HG03520 (cell line): ENCODE measurements at regions not wholly inside any gene's neighbourhood (a gene's known extent, or its start where the extent isn't known, plus 50 kb on each side); places are given as distances from the start of the nearest gene placed in this dataset.
A peak's percentile ranks its signal among the peaks of the same experiment; 100 is the strongest.

Experiments used
- ATAC-seq: cut with Tn5 transposase; IDR thresholded peaks from one replicate; pipeline ENCODE4 v1.9.1; 2021; ENCODE audit warnings: mild to moderate bottlenecking, moderate library complexity; ENCODE audit not compliant: unreplicated experiment

DNA sequence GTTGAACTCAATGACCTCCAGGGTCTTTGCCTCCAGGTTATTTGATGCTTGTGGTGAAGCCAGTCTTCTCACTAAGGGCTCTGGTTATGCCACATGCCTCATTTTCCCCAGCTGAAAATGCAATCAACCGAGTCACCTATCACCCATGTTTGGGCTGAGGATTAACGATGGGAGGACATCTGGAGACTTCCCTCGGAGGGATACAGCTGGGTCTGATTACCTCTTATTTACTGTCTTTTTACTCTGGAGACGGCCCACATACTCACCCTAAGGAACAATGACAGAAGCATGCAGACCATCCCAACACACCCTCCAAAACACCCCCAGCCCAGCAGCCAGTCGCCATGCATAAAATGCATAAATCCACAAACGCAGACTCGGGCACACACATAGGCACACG lies 187.4 kb downstream of the OPA1 start:
- ATAC-seq = no peak

GRCh38 chr3:193780810-193781478 lies 187.9 kb downstream of the OPA1 start:
- ATAC-seq = no peak

DNA sequence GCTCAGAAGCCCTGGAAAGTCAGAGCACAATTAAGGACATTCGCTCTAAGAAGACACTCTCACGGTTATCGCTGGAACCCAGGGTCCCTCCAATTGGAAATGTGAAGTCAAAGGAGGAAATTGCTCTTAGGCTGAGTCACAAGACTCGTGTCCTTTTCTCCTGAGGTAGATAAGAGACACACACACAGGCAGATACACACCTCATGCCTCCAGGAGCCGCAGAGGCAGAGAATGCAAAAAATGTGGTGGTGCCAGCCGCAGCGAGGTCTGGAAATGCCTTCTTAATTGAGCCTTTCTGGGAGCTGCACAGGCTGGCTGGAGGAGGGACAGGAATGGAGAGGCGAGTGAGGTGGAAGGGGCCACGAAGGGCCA lies 189.3 kb downstream of the OPA1 start:
- ATAC-seq = no peak

DNA sequence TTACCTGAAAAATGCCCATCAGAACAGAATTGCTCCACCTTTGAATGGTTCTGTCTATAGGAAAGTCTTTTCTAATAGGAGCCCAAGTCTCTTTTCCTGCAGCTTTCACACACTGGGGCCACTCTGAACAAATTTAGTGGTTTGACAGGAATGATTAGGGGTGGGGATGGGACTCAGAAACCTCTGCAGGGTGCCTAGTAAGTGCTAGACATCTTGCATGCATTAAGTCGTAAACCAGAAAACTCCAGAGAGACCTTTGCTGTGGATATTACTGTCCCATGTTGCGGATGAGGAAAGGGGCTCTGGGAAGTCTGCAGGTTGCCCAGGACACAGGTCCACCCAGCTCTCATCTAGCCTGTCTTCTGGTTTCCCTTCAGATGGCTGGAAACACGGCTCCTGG lies 189.7 kb downstream of the OPA1 start:
- no peak for ATAC-seq

DNA sequence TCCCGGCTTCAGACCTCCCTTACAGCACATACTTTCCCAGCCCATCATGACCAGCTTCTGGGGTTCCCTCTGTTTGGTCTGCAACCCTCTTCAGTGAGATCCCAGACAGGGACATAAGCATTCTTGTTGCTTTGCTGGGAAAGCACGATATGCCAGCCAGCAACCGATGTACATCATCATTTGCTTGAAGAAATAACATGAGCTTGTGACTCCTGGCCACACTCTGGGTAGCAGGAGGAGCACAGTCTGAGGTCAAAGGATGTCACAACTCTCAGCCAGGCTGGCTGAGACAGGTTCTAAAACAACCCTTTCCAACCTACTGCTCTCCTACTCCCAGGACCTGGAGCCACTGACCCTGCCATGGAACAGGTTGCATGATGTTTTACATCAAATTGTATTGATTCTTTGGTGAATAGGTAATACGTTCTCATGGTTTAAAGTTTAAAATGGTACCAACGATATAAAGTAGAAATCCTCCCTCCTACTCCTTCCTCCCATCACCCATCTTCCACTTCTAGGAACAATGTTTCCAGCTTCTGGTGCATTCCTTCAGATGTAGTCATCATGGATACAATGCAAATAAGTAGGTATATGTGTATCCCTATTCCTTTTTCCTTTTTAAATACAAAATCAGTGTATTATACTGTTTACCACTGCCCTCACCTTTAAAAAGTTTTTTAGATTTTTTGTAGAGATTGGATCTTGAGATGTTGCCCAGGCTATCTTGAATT lies 190.3 kb downstream of the OPA1 start:
- ATAC-seq = no peak

DNA sequence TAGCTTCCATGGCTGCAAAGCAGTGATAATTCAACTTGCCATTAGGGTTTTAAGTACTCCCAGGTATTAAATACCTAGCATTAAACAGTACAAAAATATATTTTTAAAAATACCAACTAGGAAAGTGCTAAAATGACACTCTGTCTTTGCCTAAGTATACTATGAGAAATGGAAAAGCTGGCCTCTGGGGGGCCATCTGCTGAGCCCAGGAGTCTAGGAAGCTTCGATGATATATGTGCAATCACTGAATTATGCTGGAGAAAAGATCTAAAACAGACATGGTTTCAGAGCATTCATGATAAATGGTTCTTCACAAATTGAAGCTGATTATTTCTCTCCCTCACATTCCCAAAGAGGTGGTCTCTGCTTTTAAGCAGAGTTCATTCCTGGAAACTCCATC lies 191.8 kb downstream of the OPA1 start:
- no peak for ATAC-seq

GRCh38 chr3:193787496-193787870 lies 194.5 kb downstream of the OPA1 start:
- no peak for ATAC-seq

- ATAC-seq = peak; percentile 81
These were observed 195.4 kb downstream of the OPA1 start for GRCh38 chr3:193788189-193788991.

DNA sequence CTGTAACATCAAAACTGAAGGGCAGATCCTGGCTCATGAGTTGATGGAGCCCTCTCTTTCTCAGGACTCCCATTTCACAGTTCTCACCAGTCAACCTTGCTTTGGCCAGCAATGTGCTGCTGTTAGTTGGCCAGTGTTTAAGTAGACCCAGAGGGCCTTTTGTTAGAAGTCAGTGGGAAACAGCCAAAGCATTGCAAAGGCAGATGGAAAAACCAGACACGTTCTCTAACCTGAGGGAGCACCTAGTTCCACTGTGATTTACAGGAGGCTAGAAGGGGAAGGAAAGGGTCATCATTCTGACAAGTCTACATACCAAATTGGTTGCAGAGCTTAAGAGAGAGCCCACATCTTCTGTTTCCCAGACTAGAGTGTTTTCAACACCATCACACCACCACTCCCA lies 196.4 kb downstream of the OPA1 start:
- ATAC-seq = no peak

DNA sequence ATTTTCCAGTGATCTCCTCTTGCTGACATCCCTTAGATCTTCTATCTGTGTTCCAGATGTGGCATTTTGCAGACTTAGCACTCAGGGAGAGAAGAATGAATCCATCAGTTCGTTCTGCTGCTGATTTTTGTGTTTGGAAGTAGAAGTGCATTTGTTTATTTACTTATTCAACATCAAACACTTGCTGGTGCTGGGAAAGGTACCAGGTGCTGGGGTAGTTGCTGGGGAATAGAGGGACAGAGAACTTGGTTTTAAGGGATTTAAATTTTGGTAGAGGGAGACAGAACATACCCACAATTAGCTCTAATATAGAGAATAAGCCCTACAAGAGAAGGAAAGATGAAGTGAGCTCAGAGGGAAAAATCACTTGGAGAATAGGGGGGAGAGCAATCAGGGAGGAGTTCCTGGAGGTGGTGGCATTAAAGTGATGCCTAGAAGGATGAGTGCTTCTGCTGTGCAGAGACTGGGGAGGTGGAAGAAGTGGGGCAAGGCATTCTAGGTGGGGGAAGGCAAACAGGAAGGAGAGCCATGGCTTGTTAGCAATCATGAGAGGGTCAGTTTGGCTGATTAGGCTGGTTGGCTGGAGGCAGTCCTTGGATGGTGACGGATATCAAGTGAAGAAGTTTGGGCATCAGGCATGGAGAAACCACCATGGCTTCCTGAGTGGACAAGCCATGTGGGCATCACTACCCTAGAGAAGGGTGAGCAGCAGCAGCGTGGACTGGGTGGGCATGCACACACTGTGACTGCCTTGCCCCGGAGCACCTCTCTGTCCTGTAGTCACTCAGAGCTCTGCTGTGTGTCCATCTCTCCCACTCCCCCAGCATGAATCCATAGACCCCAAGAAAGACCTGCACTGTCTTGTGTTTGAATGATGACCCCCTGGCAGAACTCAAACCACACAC lies 197.3 kb downstream of the OPA1 start:
- ATAC-seq = no peak

DNA sequence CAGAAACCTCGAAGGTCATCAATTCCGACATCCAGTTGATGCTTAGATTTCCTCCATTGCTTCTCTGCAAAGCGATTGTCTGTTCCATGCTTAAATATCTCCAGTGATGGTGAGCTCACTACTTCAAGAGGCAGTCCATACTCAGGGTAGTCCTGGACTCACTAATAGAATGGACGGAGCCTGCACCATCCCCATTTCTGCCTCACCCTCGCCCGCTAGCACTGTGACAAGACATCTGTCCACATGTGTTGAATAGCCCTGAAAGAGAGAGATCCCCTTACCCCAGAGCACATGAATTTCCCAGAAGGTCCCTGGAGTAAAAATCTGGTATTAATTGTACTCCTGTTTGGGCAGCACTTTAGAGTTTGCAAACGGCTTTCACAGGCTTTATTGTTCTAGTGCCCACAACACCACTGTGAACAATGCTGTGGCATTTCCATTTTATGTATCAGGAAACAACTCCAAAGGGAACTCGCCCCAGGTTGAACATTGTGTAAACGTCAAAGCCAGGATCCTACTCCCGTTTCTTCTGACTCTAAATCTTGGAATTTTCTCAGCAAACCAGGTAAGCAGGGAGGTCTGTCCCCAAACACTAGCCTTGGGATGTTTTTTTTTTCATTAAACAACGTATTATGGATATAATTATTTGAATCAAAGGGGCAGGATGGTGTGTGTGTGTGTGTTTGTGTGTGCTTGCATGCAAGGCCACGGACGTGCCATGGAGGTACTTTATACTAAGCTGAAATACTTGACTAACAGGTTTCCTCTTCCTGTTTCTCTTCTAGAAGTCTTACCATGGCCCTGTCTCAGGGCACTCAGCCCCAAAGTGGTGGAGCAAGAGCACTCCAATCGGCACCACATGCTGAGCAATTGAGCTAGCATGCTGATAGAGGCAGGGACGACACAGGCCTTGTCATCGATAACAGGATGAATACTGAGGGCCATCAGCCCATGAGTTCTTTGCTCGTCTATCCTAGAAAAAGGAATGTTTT lies 198.3 kb downstream of the OPA1 start:
- no peak for ATAC-seq

GRCh38 chr3:193793123-193793522 lies 200.1 kb downstream of the OPA1 start:
- ATAC-seq = no peak

DNA sequence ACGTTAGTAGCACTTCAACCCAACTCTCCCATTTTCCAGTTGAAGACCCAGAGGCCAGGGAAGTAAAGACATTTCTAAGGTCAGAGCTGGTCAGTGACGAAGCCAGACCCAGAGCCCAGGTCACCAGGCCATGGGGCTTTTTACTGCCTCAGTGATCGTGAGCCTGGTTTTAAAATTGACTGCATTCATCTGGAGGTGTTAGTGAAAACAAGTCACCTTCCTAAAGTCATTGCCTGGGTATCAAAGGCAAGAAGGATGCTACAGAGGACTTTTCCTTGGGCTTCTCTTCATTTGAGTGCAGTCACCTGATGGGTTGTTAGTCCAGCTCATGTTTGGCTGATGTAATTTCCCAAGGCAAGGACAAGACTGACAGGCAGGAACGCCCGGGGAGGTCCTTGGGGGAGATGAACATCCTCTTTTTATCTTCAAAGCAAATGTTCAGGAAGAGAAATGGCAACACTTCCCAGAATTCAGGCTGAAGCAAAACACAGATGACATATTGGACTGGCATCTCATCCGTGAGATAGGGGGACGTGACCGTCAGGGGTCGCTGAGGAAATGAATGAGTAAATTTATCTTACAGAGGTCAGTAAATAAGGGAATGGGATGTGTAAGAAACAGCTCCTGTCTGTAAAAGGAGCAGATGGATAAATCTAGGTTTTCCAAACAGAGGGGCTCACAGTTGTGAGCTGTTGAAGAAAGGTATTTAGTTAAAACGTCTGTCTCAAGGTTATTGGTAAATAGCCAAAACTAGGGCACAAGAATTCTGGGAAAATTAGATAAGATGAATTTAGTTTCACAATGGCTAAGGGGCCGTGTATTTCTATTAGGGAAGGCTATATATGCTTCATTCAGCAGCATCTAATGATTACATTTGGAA lies 201.2 kb downstream of the OPA1 start:
- ATAC-seq = no peak

DNA sequence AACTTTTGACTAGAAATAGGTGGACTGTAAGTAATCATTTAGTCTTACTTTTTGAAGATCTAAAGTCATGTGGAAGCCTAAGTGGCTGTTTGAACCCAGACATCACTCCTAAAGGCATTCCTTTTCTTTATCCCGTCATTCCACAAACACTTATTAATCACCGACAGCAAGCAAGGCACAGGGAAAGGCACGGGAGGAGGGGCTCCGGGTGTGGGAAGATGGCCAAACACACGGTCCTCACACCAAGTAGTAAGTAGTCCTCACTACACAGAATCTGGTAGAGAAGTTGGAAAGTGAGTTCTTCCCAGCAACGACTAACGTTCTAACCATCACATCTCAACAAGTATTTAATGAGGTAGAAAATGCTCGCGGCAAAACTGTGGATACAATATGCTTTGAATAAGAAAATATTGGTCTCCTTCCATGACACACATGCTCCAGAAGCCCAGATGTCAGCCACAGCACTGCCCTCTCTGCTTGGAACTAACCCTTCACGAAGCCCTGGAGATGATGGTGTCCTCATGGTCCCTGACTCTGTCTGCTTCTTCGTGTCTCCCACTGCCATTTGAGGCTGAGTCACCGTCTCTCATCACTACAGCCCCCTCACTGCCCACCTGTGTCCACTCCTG lies 202.2 kb downstream of the OPA1 start:
- no peak for ATAC-seq

DNA sequence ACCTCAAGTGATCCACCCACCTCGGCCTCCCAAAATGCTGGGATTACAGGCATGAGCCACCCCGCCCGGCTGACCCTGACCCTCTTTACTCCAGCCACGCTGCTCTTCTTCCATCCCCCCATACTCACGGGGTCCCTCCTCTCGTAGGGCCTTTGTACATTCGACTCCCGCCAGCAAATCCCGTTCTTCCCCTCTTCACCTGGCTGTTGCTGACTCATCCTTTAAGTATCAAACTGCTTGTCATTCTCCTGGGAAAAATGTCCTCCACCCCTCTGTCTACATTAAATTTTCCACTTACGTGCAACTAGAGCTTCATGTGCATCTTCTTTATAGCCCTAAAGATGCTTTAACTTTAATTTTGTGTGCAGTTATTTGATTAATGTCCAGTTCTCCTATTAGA lies 203.1 kb downstream of the OPA1 start:
- no peak for ATAC-seq

GRCh38 chr3:193797566-193797965 lies 204.6 kb downstream of the OPA1 start:
- ATAC-seq = no peak

- ATAC-seq = no peak
These were observed 205.0 kb downstream of the OPA1 start for GRCh38 chr3:193798051-193798450.
